ENCODE measurements at regions not wholly inside any gene's neighbourhood (a gene's known extent, or its start where the extent isn't known, plus 50 kb on each side); places are given as distances from the start of the nearest gene placed in this dataset.

GRCh38 chr9:588981-589380 lies 252.5 kb upstream of the DMRT1 start:
- Histone ChIP-seq H3K36me3 (no peaks in the 10 kb centered on the region), H3K4me3 (no peak overlapping the region), H3K9me3 (no peaks in the 10 kb centered on the region), H3K4me1 (peaks cover 0 to 71% (median 27%) of the 10 kb centered on the region in 12 donors), H3K27ac (peak overlapping the region in 10 of 12 donors; percentile 37 to 87 (median 76)), H3K27me3 (no peaks in the 10 kb centered on the region)
- TF ChIP-seq POLR2A (IDR thresholded peaks at IDR 0.05): no peak
- TF ChIP-seq CTCF (IDR thresholded peaks at IDR 0.05): no peak
- intact Hi-C loops (cut with DNase I): no loop called here
- no peak for ATAC-seq
- no peak for DNase-seq
- WGBS, 4 donors: 47 to 51% (median 49%) methylated on average over 3 of the region's 3 CpGs

GRCh38 chr9:589723-590122 lies 251.8 kb upstream of the DMRT1 start:
- no peaks in the 10 kb centered on the region for H3K27me3 ChIP-seq
- H3K4me3 ChIP-seq: no peak overlapping the region
- H3K9me3 ChIP-seq: no peaks in the 10 kb centered on the region
- DNase-seq (no peak), ATAC-seq (peak in 3 of 4 donors; percentile 34 to 59 (median 52))
- H3K4me1 ChIP-seq: peaks cover 0 to 71% (median 27%) of the 10 kb centered on the region in 12 donors
- H3K27ac ChIP-seq: peak overlapping the region in 11 of 12 donors; percentile 17 to 87 (median 75)
- TF ChIP-seq CTCF (IDR thresholded peaks at IDR 0.05): no peak
- no peak for TF ChIP-seq POLR2A (IDR thresholded peaks at IDR 0.05)
- intact Hi-C loops (cut with DNase I): loop anchor here in 2 of 10 donors (2.0 to 10.0 kb wide), 2 partner anchors 15 to 85 kb away; partner anchors contain the start of gene KANK1 (in 1 of the 2)
- no peaks in the 10 kb centered on the region for H3K36me3 ChIP-seq
- WGBS, 4 donors: 0 to 1% (median 0%) methylated on average over 3 of the region's 3 CpGs

GRCh38 chr9:591292-591691 lies 250.2 kb upstream of the DMRT1 start:
- TF ChIP-seq CTCF (IDR thresholded peaks at IDR 0.05): no peak
- peak in 1 of 2 donors; percentile 42 for TF ChIP-seq POLR2A (IDR thresholded peaks at IDR 0.05)
- WGBS, 4 donors: 34 to 40% (median 35%) methylated on average over 4 of the region's 4 CpGs
- Histone ChIP-seq H3K27me3 (no peaks in the 10 kb centered on the region), H3K36me3 (no peaks in the 10 kb centered on the region), H3K27ac (peak overlapping the region in 11 of 12 donors; percentile 28 to 87 (median 75)), H3K9me3 (no peaks in the 10 kb centered on the region), H3K4me1 (peaks cover 0 to 65% (median 26%) of the 10 kb centered on the region in 12 donors), H3K4me3 (no peak overlapping the region)
- ATAC-seq (peak; percentile 92 to 96 (median 94)), DNase-seq (peak; percentile 71 to 88 (median 74))
- intact Hi-C loops (cut with DNase I): loop anchor here in 2 of 10 donors (2.0 to 10.0 kb wide), 2 partner anchors 16 to 86 kb away; partner anchors contain the start of gene KANK1 (in 1 of the 2)

- TF ChIP-seq POLR2A (IDR thresholded peaks at IDR 0.05): no peak
- TF ChIP-seq CTCF (IDR thresholded peaks at IDR 0.05): no peak
- Histone ChIP-seq H3K4me3 (no peak overlapping the region), H3K36me3 (no peaks in the 10 kb centered on the region), H3K9me3 (no peaks in the 10 kb centered on the region), H3K27ac (peak overlapping the region in 10 of 12 donors; percentile 68 to 87 (median 76)), H3K27me3 (no peaks in the 10 kb centered on the region), H3K4me1 (peaks cover 0 to 55% (median 22%) of the 10 kb centered on the region in 12 donors)
- ATAC-seq: no peak
- no peak for DNase-seq
- 84 to 96% (median 89%) methylated on average over 9 of the region's 9 CpGs for WGBS, 4 donors
- intact Hi-C loops (cut with DNase I): loop anchor here in 1 of 10 donors (10.0 kb wide), 1 partner anchor 87 kb away; the partner anchor contains the start of gene KANK1
Measured at GRCh38 chr9:592225-592624, 249.3 kb upstream of the DMRT1 start.

Data from heart left ventricle (tissue), 16 donors.